GM19328 (cell line): ENCODE measurements at regions not wholly inside any gene's neighbourhood (a gene's known extent, or its start where the extent isn't known, plus 50 kb on each side); places are given as distances from the start of the nearest gene placed in this dataset.

Source experiments
- ATAC-seq: cut with Tn5 transposase; IDR thresholded peaks from one replicate; pipeline ENCODE4 v1.9.1; 2021; ENCODE audit warnings: mild to moderate bottlenecking, moderate library complexity; ENCODE audit not compliant: unreplicated experiment

DNA sequence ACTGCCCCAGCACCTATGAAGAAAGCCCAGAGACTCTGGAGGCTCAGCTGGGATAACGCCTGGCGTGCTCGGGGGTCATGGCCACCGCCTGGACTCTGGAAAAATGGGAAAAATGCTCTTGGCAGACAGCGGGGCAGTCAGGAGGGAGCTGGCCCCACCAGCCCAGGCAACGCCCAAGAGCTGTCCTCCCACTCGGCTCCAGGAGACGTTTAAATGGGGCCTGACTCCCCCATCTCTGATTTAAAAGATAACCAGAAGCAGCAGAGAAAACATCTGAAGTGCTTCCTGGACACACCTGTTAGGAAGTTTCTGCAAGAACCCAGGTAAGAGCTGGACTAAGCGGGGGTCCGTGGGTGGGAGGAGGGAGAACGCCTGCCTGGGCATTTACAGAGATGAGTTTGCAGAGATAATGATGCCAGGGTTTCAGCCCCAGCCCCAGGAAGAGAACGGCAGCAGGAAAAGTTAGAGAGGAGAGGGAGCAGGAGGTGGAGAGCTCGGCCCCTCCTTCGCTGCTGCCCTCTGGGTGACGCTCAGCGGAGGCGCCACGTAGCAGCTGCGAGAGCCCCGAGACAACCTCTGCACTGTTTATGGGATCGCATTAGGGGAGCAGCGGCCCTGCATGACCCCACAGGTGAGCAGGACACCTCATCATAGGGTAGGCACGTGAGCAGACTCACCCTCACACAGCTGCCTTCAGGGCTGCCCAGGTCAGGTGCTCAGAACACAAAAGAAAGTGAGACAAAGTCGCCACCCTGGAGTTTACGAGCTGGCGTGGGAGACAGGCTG lies 83.5 kb upstream of the INSIG1 start:
- ATAC-seq: no peak

DNA sequence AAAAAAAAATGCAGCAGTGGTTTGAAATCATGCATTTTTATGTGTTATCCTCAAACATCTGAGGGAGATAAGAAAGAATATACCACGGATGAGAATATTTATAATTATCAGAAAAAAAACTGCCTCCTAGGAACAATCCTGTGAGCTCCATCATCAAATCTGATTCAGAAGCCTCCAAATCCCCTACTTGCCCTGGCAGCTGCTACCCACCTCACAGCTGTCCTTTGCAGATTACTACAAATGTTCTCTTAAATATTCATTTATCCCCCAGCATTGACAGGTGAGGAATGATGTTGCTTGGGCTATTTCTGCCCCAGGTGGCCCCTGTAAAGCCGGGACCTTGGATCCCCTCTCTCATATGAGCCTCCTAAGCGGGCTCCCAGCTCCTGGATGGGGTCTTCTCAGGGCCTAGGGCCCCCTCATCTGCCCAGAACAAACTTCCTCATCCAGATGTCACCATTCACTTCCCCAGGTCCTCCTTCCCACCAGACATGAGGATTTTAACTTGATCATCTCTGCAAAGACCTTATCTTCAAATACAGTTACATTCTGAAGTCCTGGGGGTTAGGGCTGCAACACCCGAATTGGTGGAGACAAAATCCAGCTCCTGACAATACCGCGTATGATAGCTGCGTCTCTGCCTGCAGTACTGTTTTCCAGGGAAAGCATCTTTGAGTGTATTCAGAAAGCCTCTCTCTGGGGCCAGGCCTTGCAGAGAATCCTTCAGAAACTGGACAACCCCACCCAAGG lies 81.9 kb upstream of the INSIG1 start:
- no peak for ATAC-seq

DNA sequence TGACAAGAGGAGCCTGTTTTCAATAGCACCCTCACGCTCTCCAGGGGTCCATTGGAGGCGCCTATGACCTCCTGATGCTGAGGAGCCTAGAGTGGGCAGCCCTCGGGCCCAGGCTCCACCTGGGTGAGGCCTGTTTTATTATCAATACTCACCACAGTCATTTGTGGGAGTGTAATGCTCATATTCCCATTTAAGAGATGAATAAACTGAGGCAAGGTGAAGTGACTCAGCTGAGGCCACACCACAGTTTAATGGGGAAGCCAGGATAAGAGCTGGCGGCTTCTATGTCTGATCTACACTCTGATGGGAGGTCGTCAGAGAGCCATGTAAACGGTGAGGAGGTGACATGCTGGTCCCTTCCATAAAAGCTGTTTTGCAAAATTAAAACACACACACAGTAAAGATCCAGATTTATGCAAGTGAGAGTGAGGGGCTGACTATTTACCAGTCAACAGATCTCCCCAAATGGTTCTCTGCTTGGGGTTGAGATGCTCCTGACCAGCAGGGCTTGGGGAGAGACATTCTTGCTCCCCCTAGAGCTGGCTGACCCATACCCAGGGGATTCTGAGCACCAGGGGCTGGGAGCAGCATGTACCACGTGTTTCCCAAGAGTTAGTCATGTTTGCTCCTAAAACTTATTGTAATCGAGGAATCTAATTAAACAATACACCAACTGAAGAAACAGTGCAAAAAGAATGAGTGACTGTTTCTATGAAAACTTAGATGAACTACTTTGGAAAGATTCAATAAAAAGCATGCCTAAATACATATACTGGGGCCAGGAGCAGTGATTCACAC lies 81.0 kb upstream of the INSIG1 start:
- no peak for ATAC-seq

DNA sequence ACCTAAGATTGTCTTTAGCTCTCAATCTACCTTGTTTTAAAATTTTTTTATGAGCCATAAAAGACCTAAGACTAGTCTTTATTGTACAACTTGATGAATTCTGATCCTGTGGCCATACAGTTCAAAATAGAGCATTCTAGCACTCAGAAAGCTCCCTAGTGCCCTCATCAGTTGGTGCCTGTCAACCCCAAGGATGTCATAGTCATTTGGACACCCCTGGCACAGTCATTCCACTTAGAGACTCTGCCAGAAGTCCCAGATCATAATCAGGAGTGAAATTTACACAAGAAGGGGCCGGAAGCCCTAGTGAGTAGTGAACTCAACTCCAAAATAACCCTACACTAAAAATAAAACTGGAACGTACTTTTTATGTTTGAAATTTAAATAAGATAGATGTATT lies 80.0 kb upstream of the INSIG1 start:
- no peak for ATAC-seq

DNA sequence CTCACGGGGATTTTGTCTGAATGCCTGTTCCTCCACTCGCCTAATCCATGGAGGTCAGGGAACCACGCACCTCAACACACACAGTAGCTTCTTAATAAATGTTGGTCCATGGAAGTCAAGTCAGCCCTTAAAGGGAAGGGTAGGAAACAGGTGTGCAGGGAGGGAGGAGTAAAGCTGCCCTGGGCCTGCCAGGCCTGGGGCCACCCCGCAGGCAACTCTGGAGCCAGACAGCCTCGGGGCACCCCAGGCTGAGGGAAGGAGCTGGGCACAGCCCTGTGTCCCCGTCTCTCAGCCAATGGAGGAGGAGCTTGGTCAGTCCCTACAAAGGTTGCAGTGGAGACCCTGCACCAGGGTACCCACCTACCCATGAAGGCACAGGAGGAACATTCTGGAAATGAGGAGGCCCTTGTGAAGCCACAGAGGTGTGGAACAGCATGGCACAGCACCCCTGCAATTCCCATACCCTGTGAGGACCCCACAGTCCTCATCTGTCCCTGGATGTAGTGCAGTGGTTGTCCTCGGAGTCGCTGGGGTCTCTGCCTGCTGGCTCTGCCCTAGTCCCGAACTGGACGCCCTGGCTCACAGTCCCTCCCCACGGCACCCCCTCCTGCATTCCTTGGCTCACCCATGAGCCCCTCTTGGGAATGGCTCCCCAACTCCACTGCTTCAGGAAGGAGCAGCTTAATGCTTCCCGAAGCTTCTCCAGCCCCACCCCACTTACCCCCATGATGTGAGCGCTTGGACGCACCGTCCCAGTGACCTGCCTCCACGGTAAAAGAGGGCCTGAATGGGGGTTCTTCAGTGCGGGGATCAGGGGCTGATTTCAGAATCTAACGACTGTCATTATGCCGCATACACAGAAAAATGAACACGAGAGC lies 79.2 kb upstream of the INSIG1 start:
- ATAC-seq: no peak

DNA sequence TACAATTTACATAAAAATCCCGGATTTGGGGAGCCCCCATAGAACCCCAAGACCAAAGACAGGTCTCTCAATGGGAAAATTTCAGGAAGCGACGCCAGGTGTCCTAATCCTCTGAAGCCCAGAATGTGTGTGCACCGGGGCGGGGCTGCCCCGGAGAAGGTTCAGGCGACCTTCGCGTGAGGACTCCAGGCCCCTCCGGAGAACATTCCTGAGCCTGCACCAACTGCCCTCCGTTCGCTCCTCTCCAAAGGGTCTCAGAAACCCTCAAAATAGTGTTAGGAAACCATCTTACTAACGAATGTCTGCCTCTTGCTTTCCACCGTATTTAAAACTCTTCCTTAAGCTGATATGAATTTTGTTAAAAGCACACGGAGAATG lies 78.5 kb upstream of the INSIG1 start:
- ATAC-seq: no peak

DNA sequence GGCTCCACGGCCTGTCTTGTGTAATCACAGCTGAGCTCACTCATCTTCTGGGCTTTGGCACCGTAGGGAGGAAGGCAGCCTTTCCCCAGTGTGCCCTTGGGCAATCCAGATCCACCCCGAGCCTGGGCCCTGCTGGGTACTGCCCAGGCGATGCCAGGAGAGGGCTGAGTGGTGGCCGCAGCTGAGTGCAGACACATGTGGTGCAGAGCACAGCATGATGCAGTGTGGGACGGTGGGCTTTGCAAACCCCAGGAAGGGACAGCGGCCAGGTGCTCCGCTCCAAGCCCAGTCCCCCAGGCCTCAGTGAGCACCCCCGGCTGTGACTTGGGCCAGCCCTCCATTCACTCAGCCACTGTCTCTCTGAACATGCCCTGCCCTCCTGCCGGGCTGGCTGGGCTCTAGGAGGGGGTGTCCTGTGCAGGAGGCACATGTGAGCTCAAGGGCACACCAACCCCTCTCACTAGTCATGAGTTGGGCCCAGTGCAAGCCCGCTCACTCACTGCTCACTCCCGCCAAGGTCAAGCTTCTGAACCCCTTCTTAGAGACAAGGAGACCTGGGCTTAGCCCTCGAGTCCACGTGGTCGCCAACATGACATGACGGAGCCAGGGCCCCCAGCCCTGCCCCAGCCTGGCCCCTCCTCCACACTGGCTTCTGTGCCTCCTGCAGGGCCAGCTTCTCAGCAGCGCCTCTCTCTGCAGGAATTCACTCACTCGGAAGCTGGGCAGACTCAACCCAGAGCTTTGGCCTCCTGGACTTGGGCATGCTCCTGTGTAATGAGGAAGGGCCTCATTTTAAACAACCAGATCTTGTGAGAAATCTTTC lies 77.5 kb upstream of the INSIG1 start:
- ATAC-seq: no peak

DNA sequence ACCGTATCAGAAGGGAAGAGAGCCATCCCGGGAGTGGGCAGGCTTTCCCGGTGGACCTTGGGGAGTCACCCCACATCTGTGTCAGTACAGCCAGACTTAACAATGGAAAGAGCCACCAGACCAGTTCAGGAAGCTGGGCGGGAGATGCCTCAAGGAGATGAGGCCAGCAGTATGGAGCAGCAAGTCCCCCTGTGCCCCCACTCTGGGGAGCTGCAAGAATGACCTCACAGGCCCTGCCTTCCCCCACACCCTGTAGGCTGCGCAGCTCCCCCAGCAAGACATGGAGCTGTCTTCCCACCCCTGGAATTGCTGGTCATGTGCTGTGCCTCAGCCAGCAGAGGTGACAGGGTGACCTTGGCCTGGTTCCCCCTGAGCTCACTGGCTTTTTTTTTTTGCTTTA lies 76.8 kb upstream of the INSIG1 start:
- no peak for ATAC-seq

DNA sequence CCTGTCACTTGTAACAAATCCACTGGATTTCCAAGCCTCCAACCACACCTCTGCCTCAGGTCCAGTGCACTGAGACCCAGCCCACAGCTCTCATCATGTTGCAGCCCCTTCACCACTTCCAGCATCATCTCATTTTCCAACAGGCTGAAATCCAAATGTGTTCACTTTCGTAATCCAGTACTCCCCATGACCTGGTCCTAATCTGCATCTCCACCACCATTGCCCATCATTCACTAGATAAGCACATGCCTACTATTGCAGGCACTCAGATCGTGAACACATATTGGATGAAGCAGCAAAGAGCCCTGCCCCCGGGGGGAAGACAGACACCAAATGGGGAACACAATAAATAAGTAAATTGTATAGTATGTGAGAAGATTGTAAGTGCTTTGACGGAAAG lies 76.1 kb upstream of the INSIG1 start:
- no peak for ATAC-seq

DNA sequence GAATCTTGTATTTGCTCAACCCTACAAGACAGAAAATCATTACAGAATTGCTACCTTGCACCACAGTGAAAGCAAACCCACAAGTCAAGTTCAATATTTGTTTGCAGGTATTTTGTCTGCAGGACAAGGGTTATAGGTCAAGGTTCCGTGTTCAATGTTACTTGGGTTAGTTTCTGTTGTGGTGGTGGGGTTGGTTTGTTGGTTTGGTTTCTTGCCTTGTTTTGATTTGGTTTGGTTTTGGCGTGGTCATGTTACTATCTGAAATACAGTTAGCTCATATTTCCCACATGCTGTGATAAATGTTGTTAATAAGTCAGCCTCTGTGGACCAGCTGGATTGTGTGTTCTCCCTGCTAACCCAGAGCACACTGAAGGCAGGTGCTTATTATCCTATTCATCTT lies 75.6 kb upstream of the INSIG1 start:
- no peak for ATAC-seq

DNA sequence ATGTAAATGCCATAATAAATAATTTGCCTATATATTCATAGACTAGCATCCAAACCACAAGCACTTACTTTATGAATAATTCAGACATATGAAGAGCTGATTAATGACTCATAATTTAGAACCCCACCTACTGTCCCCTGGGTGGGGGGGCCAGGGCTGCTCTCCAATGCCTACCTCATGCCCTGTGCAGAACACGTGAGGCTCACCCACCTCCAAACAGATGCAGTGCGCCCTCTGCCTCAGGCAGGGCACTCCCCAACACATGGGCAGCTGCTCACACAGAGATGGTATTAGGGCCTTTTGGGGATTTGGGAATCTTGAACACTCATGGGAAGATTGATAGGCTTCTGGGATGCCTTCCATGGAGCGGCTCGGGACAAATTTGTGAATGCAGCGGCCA lies 75.1 kb upstream of the INSIG1 start:
- ATAC-seq: no peak

DNA sequence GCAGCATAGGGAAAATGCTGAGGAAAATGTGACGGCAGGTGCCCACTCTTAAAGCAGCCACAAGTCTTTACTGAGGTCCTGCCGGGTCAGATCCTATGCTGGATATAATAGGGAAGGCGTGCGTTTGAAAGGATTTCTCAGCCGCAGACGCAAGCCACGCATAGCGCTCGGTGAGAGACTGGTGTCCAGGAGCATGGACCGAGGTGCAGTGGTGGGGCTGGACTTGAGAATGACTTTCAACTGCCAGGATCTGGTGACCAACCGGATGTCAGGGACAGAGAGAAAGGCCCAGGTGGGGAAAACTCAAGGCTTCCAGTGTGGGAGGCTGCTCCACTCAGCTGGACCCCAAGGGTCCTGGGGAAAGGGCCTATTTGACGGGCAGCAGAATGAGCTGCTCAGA lies 74.7 kb upstream of the INSIG1 start:
- ATAC-seq: no peak

DNA sequence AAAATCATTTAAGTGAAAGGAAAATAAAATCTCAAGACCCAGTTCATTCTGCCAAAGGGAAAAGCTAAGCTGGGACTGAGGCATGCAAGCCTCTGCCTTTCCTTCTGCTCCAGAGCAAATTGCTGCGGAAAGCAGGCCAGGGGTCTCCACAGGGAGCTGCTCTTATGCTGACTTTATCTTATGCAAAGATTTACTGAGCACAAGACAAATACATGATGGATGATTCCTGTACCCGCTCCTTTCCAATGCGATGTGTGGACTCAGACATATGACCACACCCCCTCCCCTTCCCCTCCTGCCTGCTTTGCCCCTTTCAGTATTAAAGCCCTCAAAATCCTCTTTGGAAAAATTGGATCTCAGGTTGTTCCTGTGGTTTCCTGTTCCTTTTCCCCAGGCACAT lies 74.2 kb upstream of the INSIG1 start:
- no peak for ATAC-seq

DNA sequence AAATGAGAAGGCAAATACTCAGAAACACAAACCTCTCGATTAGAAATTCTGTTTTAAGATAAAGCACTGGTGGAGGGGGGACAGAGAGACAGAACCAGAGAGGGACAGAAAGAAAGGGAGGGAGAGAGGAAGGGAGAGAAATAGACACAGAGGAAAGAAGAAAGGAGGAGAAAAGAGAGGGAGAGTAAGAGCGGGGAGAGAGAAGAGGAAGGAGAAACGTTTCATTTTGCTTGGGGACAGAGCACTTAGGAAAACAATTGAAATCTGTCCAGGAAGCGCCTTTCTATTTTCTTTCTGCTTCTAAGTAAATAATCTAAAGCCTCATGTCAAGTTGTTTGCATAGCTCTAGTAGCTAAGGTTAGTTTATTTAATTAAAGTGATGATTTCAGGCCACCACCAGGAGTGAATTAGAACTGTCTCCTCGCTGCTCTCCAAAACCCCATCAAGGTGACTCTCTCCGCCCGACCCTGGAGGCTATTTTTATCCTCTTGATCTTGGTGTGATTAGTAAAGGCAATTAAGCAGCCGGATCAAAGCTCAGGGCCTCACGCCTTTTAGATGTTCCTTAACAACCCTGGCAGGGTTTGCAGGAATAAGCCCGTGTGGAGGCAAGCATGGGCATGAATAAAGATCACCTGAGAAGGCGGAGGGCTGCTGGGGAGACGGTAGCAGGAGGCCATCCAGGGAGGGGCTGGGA lies 73.4 kb upstream of the INSIG1 start:
- ATAC-seq: no peak

DNA sequence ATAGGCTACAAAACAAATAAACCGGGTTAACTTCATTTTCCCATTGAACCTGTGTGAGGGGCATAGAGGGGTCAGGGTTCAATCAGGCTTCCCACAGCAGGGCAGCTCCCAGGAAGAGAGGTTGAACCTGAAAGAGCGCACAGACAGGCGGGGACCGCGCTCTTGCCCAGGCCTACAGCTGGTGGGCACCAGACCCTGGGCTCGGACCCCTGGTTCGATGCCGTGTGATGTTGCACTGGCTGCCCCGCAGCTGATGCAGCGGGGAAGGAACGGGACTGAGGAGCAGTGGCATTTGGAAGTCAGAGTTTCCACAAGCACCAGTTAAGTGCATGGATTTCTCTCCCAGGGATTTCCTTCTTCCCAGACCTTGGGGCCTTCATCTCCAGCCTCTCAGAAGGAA lies 72.6 kb upstream of the INSIG1 start:
- ATAC-seq: no peak

DNA sequence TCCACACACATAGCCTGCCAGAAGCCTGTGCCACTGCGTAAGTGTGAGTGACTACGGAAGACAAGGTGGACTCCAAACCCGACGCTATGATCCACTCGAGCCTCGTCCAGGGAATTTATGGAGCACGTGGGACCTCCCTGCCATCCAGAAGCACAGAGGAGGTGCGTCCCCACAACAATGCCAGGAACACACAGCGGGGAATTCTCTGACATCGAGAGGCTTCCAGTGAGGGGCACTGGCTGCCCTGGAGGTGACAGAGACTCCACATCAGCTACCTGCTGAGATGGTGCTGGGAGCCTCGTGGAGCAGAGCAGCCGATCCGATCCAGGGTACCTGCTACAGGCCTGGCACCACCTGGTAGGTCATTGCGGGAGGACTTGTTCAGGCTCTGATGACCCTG lies 72.2 kb upstream of the INSIG1 start:
- no peak for ATAC-seq

DNA sequence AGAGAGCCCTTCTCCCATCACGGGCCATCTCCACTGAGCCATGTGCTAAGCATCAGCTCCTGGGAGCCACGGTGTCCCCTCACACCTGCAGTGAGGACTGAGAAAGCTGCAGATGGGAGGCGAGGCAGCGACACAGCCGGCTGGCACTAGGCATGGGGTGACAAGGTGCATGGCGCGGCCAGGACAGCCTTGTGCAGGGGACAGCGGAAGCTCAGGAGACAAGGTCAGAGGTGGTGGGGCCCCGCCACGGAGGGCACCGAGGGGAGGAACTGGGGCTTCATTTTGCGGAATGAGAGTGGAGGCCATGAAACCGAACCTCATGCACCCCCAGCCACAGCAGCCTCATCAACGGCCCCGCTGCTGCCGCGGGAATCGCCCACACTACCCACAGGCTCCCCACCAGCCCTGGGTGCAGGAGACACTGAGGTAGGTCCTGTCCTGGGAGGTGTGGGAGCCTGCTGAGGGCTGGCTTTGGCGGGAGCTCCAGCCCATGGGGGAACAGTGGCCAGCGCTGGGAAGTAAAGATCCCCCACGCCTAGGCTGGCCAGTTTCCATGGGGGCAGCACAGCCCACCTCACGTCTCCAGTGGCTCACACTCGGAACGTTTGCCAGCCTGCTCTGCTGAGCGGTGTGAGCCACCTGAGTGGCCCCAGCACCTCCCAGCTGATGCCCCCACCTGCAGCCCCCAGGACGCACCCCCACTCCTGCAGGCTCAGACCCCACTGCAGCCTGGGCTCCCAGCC lies 71.2 kb upstream of the INSIG1 start:
- ATAC-seq: no peak

DNA sequence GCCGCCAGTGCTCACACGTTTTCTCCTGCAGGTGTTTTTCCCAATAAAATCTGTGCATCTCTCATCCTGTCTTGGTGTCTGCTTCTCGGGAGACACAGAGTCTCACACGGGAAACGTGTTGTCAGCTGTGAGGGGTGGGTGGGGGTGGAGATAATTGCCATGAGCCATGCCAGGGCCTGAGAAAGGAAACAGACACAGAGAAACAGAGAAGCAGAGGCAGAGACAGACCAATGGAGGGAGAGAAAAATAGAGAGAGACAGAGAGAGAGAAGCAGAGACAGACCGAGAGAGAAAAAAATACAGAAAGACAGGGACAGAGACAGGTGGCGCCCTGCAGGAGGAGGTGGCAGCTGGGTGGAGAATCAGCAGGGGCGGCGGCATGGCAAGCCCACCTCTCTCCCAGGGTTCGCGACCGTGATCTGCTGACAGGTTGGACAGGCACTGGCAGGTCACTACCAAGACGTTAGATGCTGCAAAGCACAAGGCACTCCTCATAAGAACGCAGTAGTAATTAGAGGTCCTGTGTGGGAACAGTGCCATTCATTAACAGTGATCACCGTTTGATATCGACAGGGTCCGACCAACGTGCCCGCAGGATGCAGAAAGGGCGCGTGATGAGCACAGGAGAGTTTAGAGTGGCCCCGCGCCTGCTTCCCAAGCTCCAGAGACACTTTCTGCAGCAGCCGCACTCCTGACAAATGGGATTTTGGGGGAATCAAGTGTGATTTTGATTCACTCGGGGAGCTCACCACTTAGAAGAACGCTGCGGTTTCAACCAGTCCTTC lies 70.5 kb upstream of the INSIG1 start:
- no peak for ATAC-seq
